M059J (cell line): ENCODE measurements at regions not wholly inside any gene's neighbourhood (a gene's known extent, or its start where the extent isn't known, plus 50 kb on each side); places are given as distances from the start of the nearest gene placed in this dataset.
"Not testable (repeated sequence)": the region's sequence is repeated elsewhere in the genome, so short reads cannot be mapped to it uniquely, and the experiment has no call there.

Experiments used
- DNase-seq: peaks from one replicate; pipeline ENCODE4 v3.0.0-alpha.2; 2012; ENCODE audit warnings: low read depth

GRCh38 chr18:30632071-30632698 lies 410.4 kb downstream of the DSC3 start:
- no peak for DNase-seq

- no peak for DNase-seq
Observed at GRCh38 chr18:30625961-30626360, 416.6 kb downstream of the DSC3 start.

GRCh38 chr18:30623401-30624065 lies 419.0 kb downstream of the DSC3 start:
- DNase-seq: no peak

- no peak for DNase-seq
Observed at GRCh38 chr18:30622635-30623034, 419.9 kb downstream of the DSC3 start.

- DNase-seq: no peak
Observed at GRCh38 chr18:30622104-30622503, 420.4 kb downstream of the DSC3 start.

GRCh38 chr18:30618567-30618966 lies 424.0 kb downstream of the DSC3 start:
- DNase-seq: no peak

- no peak for DNase-seq
Observed at GRCh38 chr18:30616414-30616813, 426.1 kb downstream of the DSC3 start.

GRCh38 chr18:30613467-30613801 lies 429.1 kb downstream of the DSC3 start:
- DNase-seq: no peak

- DNase-seq: no peak
Observed at GRCh38 chr18:30601541-30601940, 441.0 kb downstream of the DSC3 start.

- no peak for DNase-seq
Observed at GRCh38 chr18:30597202-30597601, 445.3 kb downstream of the DSC3 start.

- no peak for DNase-seq
Observed at GRCh38 chr18:30596635-30597034, 445.9 kb downstream of the DSC3 start.

- DNase-seq: no peak
Observed at GRCh38 chr18:30595942-30596341, 446.6 kb downstream of the DSC3 start.

- not testable (repeated sequence) for DNase-seq
Observed at GRCh38 chr18:30594911-30595310, 447.6 kb downstream of the DSC3 start.

- DNase-seq: no peak
Observed at GRCh38 chr18:30591462-30591861, 451.1 kb downstream of the DSC3 start.

- no peak for DNase-seq
Observed at GRCh38 chr18:30588673-30589164, 453.8 kb downstream of the DSC3 start.

- DNase-seq: no peak
Observed at GRCh38 chr18:30583768-30584167, 458.8 kb downstream of the DSC3 start.

GRCh38 chr18:30582078-30582477 lies 460.5 kb downstream of the DSC3 start:
- no peak for DNase-seq

GRCh38 chr18:30578707-30579106 lies 463.8 kb downstream of the DSC3 start:
- no peak for DNase-seq

GRCh38 chr18:30572214-30572613 lies 470.3 kb downstream of the DSC3 start:
- no peak for DNase-seq

- no peak for DNase-seq
Observed at GRCh38 chr18:30568333-30568732, 474.2 kb downstream of the DSC3 start.

- no peak for DNase-seq
Observed at GRCh38 chr18:30566877-30567276, 475.7 kb downstream of the DSC3 start.

GRCh38 chr18:30562231-30562630 lies 480.3 kb downstream of the DSC3 start:
- DNase-seq: no peak

GRCh38 chr18:30556112-30556511 lies 486.4 kb downstream of the DSC3 start:
- DNase-seq: no peak

GRCh38 chr18:30545393-30545792 lies 497.1 kb downstream of the DSC3 start:
- no peak for DNase-seq
